Right ventricle myocardium superior (tissue), 1 donor: ENCODE measurements at regions not wholly inside any gene's neighbourhood (a gene's known extent, or its start where the extent isn't known, plus 50 kb on each side); places are given as distances from the start of the nearest gene placed in this dataset.
A peak's percentile ranks its signal among the peaks of the same experiment; 100 is the strongest.

Source experiments
- ATAC-seq: fragments of 200-7000 bp; cut with Tn5 transposase; one replicate; pipeline ENCODE4 v1.9.1; 2020; ENCODE audit warnings: mild to moderate bottlenecking; ENCODE audit not compliant: poor library complexity
- DNase-seq: peaks from one replicate; pipeline ENCODE4 v3.0.0-alpha.2; 2020
- intact Hi-C: fragments of 100-400 bp; cut with DNase I; formaldehyde crosslinking; loops from one replicate; pipeline ENCODE4 v1.11.2; 2022
- donor health status: DM: no; HTN: yes; CAD: no; lungs with severe emphysema.

GRCh38 chr19:30676990-30677679 is 305.0 kb downstream of the ZNF536 start:
- intact Hi-C loops, result no loop called here
- no peak for DNase-seq
- peak; percentile 56 for ATAC-seq

- no peak for ATAC-seq
- intact Hi-C loops, result no loop called here
- no peak for DNase-seq
Observed at GRCh38 chr19:30675086-30675485, 302.9 kb downstream of the ZNF536 start.

GRCh38 chr19:30674656-30675055 is 302.5 kb downstream of the ZNF536 start:
- intact Hi-C loops, result no loop called here
- DNase-seq (no peak), ATAC-seq (no peak)

GRCh38 chr19:30673336-30673735 is 301.2 kb downstream of the ZNF536 start:
- intact Hi-C loops, result no loop called here
- DNase-seq, result no peak
- no peak for ATAC-seq

GRCh38 chr19:30672926-30673325 is 300.7 kb downstream of the ZNF536 start:
- no peak for ATAC-seq
- DNase-seq, result no peak
- intact Hi-C loops, result no loop called here

GRCh38 chr19:30671622-30672051 is 299.5 kb downstream of the ZNF536 start:
- DNase-seq (peak; percentile 66), ATAC-seq (peak; percentile 90)
- intact Hi-C loops, result no loop called here

GRCh38 chr19:30671367-30671619 is 299.1 kb downstream of the ZNF536 start:
- ATAC-seq (no peak), DNase-seq (no peak)
- intact Hi-C loops, result no loop called here

- ATAC-seq, result no peak
- intact Hi-C loops, result no loop called here
- no peak for DNase-seq
Observed at GRCh38 chr19:30670562-30671366, 298.6 kb downstream of the ZNF536 start.

GRCh38 chr19:30670011-30670329 is 297.8 kb downstream of the ZNF536 start:
- intact Hi-C loops, result no loop called here
- no peak for ATAC-seq
- no peak for DNase-seq

- ATAC-seq, result peak; percentile 21
- peak; percentile 85 for DNase-seq
- intact Hi-C loops, result no loop called here
Observed at GRCh38 chr19:30669329-30670010, 297.3 kb downstream of the ZNF536 start.

GRCh38 chr19:30668521-30669155 is 296.5 kb downstream of the ZNF536 start:
- DNase-seq (no peak), ATAC-seq (no peak)
- intact Hi-C loops, result no loop called here

- ATAC-seq (no peak), DNase-seq (no peak)
- intact Hi-C loops, result no loop called here
Observed at GRCh38 chr19:30667746-30668145, 295.6 kb downstream of the ZNF536 start.

GRCh38 chr19:30667227-30667626 is 295.0 kb downstream of the ZNF536 start:
- intact Hi-C loops, result no loop called here
- no peak for ATAC-seq
- no peak for DNase-seq

GRCh38 chr19:30666301-30666803 is 294.2 kb downstream of the ZNF536 start:
- DNase-seq (no peak), ATAC-seq (no peak)
- intact Hi-C loops, result no loop called here

- no peak for DNase-seq
- no peak for ATAC-seq
- intact Hi-C loops, result no loop called here
Observed at GRCh38 chr19:30665449-30665848, 293.3 kb downstream of the ZNF536 start.

GRCh38 chr19:30663611-30664174 is 291.5 kb downstream of the ZNF536 start:
- ATAC-seq, result peak; percentile 10
- intact Hi-C loops, result no loop called here
- no peak for DNase-seq

GRCh38 chr19:30662211-30662861 is 290.2 kb downstream of the ZNF536 start:
- no peak for DNase-seq
- no peak for ATAC-seq
- intact Hi-C loops, result no loop called here

- intact Hi-C loops, result loop anchor here (10.0 kb wide), 2 partner anchors 435 to 795 kb away; no protein-coding TSS in a partner anchor
Observed at GRCh38 chr19:30659638-30660037, 287.5 kb downstream of the ZNF536 start.

More at GRCh38 chr19:30659638-30660037, 287.5 kb downstream of the ZNF536 start:
- ATAC-seq, result no peak
- no peak for DNase-seq
